Endothelial cell of umbilical vein (primary cell): ENCODE measurements at regions not wholly inside any gene's neighbourhood (a gene's known extent, or its start where the extent isn't known, plus 50 kb on each side); places are given as distances from the start of the nearest gene placed in this dataset.

Experiments
- BruUV-seq: library from RNA; stranded (reverse); fragments of 400-500 nt; replicated peaks from 2 replicates; lab custom pipeline; 2021; lab: Mats Ljungman, UMichigan
- CTCF ChIA-PET: fragments of 300-600, 350-600 bp; sonication (Branson Sonifier 250); formaldehyde crosslinking; loops from one replicate; lab custom pipeline; 2021; ENCODE audit warnings: antibody characterized with exemption, inconsistent platforms; lab: Charles Lee
- POLR2A ChIA-PET: fragments of 300-600, 350-600 bp; sonication (Branson Sonifier 250); formaldehyde crosslinking; loops from one replicate; lab custom pipeline; 2021; ENCODE audit warnings: antibody characterized with exemption, inconsistent platforms; lab: Charles Lee
- DNase-seq: peaks from one replicate; pipeline ENCODE4 v3.0.0-alpha.2; 2011; ENCODE audit warnings: low read depth, low spot score
- FAIRE-seq: peaks from 2 replicates; lab custom pipeline; 2011; peaks lifted over from hg19 to GRCh38; lab: Jason Lieb, UNC
- H2AFZ ChIP-seq: 2 replicates; pipeline ENCODE4 v1.6.0; 2012; ENCODE audit warnings: low read depth, low read length, control low read depth, inconsistent platforms
- H3K27ac ChIP-seq: 2 replicates; pipeline ENCODE4 v1.5.1; 2011; ENCODE audit warnings: low read depth, mild to moderate bottlenecking, control low read depth, low read length, moderate library complexity; ENCODE audit not compliant: insufficient read depth
- H3K27me3 ChIP-seq, 2 experiments: 2 replicates each; pipeline versions ENCODE4 v1.6.0 to v1.6.1; 2011; ENCODE audit warnings: low read length in 2 of 2, mixed read lengths in 1 of 2; ENCODE audit not compliant: control insufficient read depth in 2 of 2, insufficient read depth in 2 of 2
- H3K36me3 ChIP-seq, 2 experiments: 2 replicates in 1 of 2; 3 replicates in 1 of 2; pipeline ENCODE4 v1.5.1; 2011; ENCODE audit warnings: low read length in 2 of 2, mild to moderate bottlenecking in 1 of 2, moderate library complexity in 1 of 2; ENCODE audit not compliant: control insufficient read depth in 2 of 2, insufficient read depth in 2 of 2; ENCODE audit errors: extremely low read depth in 1 of 2
- H3K4me1 ChIP-seq: 3 replicates; pipeline ENCODE4 v1.5.1; 2011; ENCODE audit warnings: mild to moderate bottlenecking, low read length; ENCODE audit not compliant: control insufficient read depth, insufficient read depth; ENCODE audit errors: extremely low read depth
- H3K4me2 ChIP-seq: 2 replicates; pipeline ENCODE4 v1.6.1; 2011; ENCODE audit warnings: low read length, control low read depth, mixed read lengths; ENCODE audit not compliant: insufficient read depth
- H3K4me3 ChIP-seq, 3 experiments: fragments of 200-600 bp in 1 of 3; sonication (generic), shearing (Covaris generic) in 1 of 3; replicated peaks in 1 of 3; 2 replicates each; pipeline ENCODE4 v1.5.1; 2011 to 2016; ENCODE audit warnings: control low read depth in 3 of 3, low read length in 3 of 3, mild to moderate bottlenecking in 2 of 3, inconsistent platforms in 1 of 3, low read depth in 1 of 3, moderate library complexity in 1 of 3; ENCODE audit not compliant: insufficient read depth in 1 of 3
- H3K79me2 ChIP-seq: 2 replicates; pipeline ENCODE4 v1.6.0; 2012; ENCODE audit warnings: low read length, inconsistent platforms; ENCODE audit not compliant: control insufficient read depth, insufficient read depth
- H3K9ac ChIP-seq: replicated peaks from 2 replicates; pipeline ENCODE3; 2011; ENCODE audit warnings: low read length, control low read depth; ENCODE audit not compliant: insufficient read depth; ENCODE audit errors: extremely low read depth
- H3K9me1 ChIP-seq: replicated peaks from 3 replicates; pipeline ENCODE4 v1.6.0; 2011; ENCODE audit warnings: mild to moderate bottlenecking, low read length; ENCODE audit not compliant: control insufficient read depth, insufficient read depth; ENCODE audit errors: extremely low read depth
- H3K9me3 ChIP-seq: replicated peaks from 2 replicates; pipeline ENCODE4 v1.5.1; 2012; ENCODE audit warnings: low read length, inconsistent platforms; ENCODE audit not compliant: control insufficient read depth, insufficient read depth
- H4K20me1 ChIP-seq: replicated peaks from 2 replicates; pipeline ENCODE3; 2011; ENCODE audit warnings: mild to moderate bottlenecking, low read length; ENCODE audit not compliant: control insufficient read depth, insufficient read depth; ENCODE audit errors: extremely low read depth
- CTCF ChIP-seq, 2 donors: IDR thresholded peaks; 1 replicate in 1 of 2; 2 replicates in 1 of 2; pipeline ENCODE4 v1.5.1; 2011; ENCODE audit warnings: low read length in 2 of 2, mild to moderate bottlenecking in 2 of 2, moderate library complexity in 2 of 2, control low read depth in 1 of 2, inconsistent platforms in 1 of 2, low read depth in 1 of 2; ENCODE audit not compliant: insufficient read depth in 1 of 2; ENCODE audit errors: extremely low read depth in 1 of 2
- EZH2 ChIP-seq: IDR thresholded peaks from 2 replicates; pipeline ENCODE4 v1.6.1; 2012; ENCODE audit warnings: borderline replicate concordance, low read depth, mild to moderate bottlenecking, moderate library complexity, low read length, inconsistent platforms; ENCODE audit not compliant: severe bottlenecking
- FOS ChIP-seq: IDR thresholded peaks from 2 replicates; pipeline ENCODE4 v1.6.1; 2011; ENCODE audit warnings: mild to moderate bottlenecking, low read length, moderate library complexity, borderline replicate concordance; ENCODE audit not compliant: insufficient read depth
- GATA2 ChIP-seq: IDR thresholded peaks from 2 replicates; pipeline ENCODE4 v1.7.0; 2011; ENCODE audit warnings: low read depth, mild to moderate bottlenecking, moderate library complexity, mixed read lengths, low read length; ENCODE audit not compliant: insufficient read length, insufficient read depth
- JUN ChIP-seq: IDR thresholded peaks from 2 replicates; pipeline ENCODE4 v1.6.1; 2011; ENCODE audit warnings: borderline replicate concordance, low read depth; ENCODE audit not compliant: insufficient read length, insufficient read depth
- MAX ChIP-seq: IDR thresholded peaks from 2 replicates; pipeline ENCODE4 v1.6.1; 2011; ENCODE audit not compliant: insufficient read depth, insufficient read length
- MYC ChIP-seq: IDR thresholded peaks from one replicate; pipeline ENCODE4 v1.6.1; 2011; ENCODE audit warnings: mild to moderate bottlenecking, low read depth, low read length
- POLR2A ChIP-seq: IDR thresholded peaks from 2 replicates; pipeline ENCODE4 v1.6.1; 2012; ENCODE audit warnings: low read depth, mild to moderate bottlenecking, control low read depth, low read length
- POLR2AphosphoS5 ChIP-seq: IDR thresholded peaks from 2 replicates; pipeline ENCODE4 v1.6.1; 2012; ENCODE audit warnings: low read depth, mild to moderate bottlenecking, control low read depth, low read length, moderate library complexity; ENCODE audit not compliant: insufficient read depth
- dilution Hi-C: fragments of 300-500 bp; cut with MboI; formaldehyde crosslinking; loops from one replicate; pipeline ENCODE4 v1.15.0; 2019; ENCODE audit warnings: low sequenced_read_pairs; ENCODE audit not compliant: extremely low pct_ligation_motif_present
- intact Hi-C: fragments of 100-400 bp; cut with micrococcal nuclease; formaldehyde crosslinking; loops from one replicate; pipeline ENCODE4 v1.10.0; 2022

DNA sequence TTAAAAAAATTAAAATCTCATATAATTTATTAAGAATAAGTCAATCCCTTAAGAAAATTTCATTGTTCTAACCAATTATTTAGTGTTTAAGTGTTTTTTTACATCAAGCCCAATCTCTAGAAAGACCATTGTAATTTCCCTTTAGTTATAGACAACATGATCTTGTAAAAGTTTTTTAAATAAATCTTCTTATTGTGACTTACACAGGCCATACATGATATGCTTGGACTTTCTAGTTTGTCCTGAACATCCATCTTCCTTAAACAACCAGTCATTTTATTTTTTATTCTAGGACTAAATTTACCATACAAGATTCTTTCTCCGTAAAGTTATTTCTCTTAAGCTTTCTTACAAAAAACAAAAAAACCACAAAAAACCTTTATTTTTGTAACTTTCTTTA lies 126.5 kb upstream of the MAST4 start:
- no peaks in the 10 kb centered on the region for H3K9me1 ChIP-seq
- no peaks in the 10 kb centered on the region for H3K36me3 ChIP-seq
- H3K27me3 ChIP-seq: no peaks in the 10 kb centered on the region
- TF ChIP-seq POLR2AphosphoS5: no peak
- TF ChIP-seq GATA2: no peak
- no peak for TF ChIP-seq MYC
- TF ChIP-seq POLR2A: no peak
- no peak for TF ChIP-seq FOS
- no peaks in the 10 kb centered on the region for H3K9me3 ChIP-seq
- no peak overlapping the region for H3K27ac ChIP-seq
- intact Hi-C loops (no loop called here), dilution Hi-C loops (no loop called here)
- FAIRE-seq (no peak), DNase-seq (no peak)
- H3K79me2 ChIP-seq: no peaks in the 10 kb centered on the region
- H2AFZ ChIP-seq: no peak overlapping the region
- H3K4me3 ChIP-seq: no peak overlapping the region
- ChIA-PET POLR2A (no interaction called here), CTCF (no interaction called here)
- no TSS peak for BruUV-seq
- no peaks in the 10 kb centered on the region for H3K4me1 ChIP-seq
- no peaks in the 10 kb centered on the region for H4K20me1 ChIP-seq
- H3K9ac ChIP-seq: no peak overlapping the region
- no peak overlapping the region for H3K4me2 ChIP-seq

DNA sequence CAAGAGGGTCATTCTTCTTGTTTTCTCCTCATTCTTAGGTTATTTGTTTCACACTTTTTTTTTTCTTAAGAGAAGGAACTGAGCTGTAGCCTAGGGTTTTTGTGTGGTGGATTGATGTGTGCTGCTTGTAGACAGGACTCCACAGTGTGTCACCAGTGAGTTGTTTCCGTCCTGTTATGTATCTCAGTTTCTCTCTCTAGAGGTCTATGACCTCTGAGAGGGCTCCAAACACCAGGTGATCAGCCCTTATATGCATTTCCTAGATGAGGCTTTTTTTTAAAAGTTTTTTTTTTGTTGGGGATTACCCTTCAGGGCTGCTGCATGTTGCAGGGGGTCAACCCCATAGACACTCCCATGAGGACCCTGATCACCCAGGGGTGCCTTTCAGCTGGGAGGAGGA lies 124.2 kb upstream of the MAST4 start:
- ChIA-PET CTCF (no interaction called here), POLR2A (no interaction called here)
- no peak overlapping the region for H3K4me2 ChIP-seq
- FAIRE-seq (no peak), DNase-seq (no peak)
- no peaks in the 10 kb centered on the region for H3K9me3 ChIP-seq
- H3K4me1 ChIP-seq: no peaks in the 10 kb centered on the region
- intact Hi-C loops (no loop called here), dilution Hi-C loops (no loop called here)
- no peak for TF ChIP-seq MAX
- TF ChIP-seq EZH2: no peak
- no peak for TF ChIP-seq JUN
- TF ChIP-seq CTCF (IDR thresholded peaks at IDR 0.05; ENCODE audit: extremely low read depth in 1 of 2, insufficient read depth in 1 of 2, low read depth in 1 of 2, low read length in 2 of 2): no peak
- TF ChIP-seq POLR2A: no peak
- no peak for TF ChIP-seq FOS
- TF ChIP-seq GATA2: no peak
- TF ChIP-seq POLR2AphosphoS5: no peak
- TF ChIP-seq MYC: no peak
- no peaks in the 10 kb centered on the region for H3K79me2 ChIP-seq
- H2AFZ ChIP-seq: no peak overlapping the region
- no peaks in the 10 kb centered on the region for H4K20me1 ChIP-seq
- H3K4me3 ChIP-seq: no peak overlapping the region
- H3K27ac ChIP-seq: no peak overlapping the region
- no peak overlapping the region for H3K9ac ChIP-seq
- no peaks in the 10 kb centered on the region for H3K9me1 ChIP-seq
- no peaks in the 10 kb centered on the region for H3K36me3 ChIP-seq
- no peaks in the 10 kb centered on the region for H3K27me3 ChIP-seq
- no TSS peak for BruUV-seq
